H7 (cell line): ENCODE measurements at regions not wholly inside any gene's neighbourhood (a gene's known extent, or its start where the extent isn't known, plus 50 kb on each side); places are given as distances from the start of the nearest gene placed in this dataset.
A peak's percentile ranks its signal among the peaks of the same experiment; 100 is the strongest.

Experiments
- DNase-seq: peaks from one replicate; pipeline ENCODE4 v3.0.0; 2012
- H3K27me3 ChIP-seq: 2 replicates; pipeline ENCODE4 v1.6.0; 2011; ENCODE audit warnings: mild to moderate bottlenecking, low read length; ENCODE audit not compliant: control insufficient read depth, insufficient read depth
- H3K36me3 ChIP-seq: replicated peaks from 2 replicates; pipeline ENCODE4 v1.5.1; 2011; ENCODE audit warnings: low read length; ENCODE audit not compliant: control insufficient read depth, insufficient read depth
- H3K4me3 ChIP-seq: 2 replicates; pipeline ENCODE4 v1.5.1; 2011; ENCODE audit warnings: low read depth, mild to moderate bottlenecking, control low read depth, low read length, moderate library complexity; ENCODE audit not compliant: insufficient read depth

DNA sequence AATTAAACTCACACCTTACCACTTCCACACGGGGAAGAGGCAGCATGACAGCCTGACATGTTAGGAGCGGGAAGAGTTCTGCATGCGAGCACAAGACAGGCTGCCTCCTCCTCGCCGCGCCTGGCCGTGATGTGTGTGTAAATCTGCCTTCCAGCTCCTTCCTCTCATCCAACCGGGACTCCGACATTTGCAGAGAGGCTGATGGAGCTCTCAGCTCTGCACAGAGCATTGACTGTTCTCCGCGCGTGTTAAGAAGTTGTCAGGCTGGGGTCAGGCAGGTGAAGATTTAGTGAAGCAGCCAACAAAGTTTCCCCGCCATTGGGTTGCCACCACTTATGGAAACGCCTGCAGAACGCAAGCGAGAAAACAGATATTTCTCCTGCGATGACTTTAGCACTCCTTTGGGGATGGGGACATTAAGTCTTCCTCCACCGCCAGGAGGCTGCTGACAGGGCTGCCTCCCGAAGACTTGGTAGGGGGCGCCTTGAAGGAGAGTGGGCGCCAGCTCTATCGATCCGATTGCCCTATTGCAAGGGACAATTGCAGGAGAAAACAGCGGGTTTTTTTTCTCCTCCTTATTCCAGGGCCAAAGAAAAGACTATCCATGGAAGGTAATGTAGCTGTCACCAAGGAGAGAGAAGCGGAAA is 213.9 kb upstream of the TSHZ3 start:
- peak; percentile 50 for DNase-seq
- no peaks in the 10 kb centered on the region for H3K27me3 ChIP-seq
- H3K36me3 ChIP-seq, result no peaks in the 10 kb centered on the region
- H3K4me3 ChIP-seq, result no peak overlapping the region

DNA sequence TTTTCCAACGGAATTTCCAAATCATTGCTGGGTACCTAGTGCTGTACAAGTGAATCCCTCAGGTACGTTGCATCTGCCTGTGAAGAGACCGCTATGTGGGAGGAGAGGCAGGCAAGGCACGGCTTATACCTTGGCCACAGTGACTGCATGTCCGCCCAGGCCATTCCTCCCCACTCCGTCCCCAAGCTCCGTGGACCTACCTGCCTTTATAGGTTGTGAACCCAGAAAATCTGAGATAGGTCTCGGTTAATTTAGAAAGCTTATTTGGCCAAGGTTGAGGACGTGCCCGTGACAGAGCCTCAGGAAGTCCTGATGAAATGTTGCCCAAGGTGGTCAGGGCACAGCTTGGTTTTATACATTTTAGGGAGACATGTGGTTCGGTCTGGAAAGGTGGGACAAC is 218.5 kb upstream of the TSHZ3 start:
- Histone ChIP-seq H3K4me3 (no peak overlapping the region), H3K36me3 (no peaks in the 10 kb centered on the region), H3K27me3 (no peaks in the 10 kb centered on the region)
- no peak for DNase-seq

DNA sequence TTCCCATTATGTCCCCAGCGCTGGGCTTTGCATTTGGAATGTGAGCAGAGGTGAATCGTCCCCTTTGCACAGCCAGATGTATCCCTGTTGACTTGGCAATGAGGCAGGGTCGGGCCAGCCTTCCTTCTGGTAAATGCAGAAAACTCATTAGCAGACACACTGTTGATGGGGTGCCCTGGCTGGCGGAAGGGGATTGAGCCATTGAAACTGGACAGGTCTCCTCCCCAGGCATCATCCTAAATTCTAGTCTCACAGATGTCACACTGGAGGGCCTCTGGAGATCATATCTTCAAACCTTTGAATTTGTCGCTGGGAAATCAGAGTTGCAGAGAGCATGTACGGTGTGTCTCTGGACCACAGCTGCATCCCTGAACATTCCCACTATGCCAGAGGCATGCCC is 219.5 kb upstream of the TSHZ3 start:
- no peaks in the 10 kb centered on the region for H3K27me3 ChIP-seq
- H3K4me3 ChIP-seq, result no peak overlapping the region
- no peaks in the 10 kb centered on the region for H3K36me3 ChIP-seq
- no peak for DNase-seq

DNA sequence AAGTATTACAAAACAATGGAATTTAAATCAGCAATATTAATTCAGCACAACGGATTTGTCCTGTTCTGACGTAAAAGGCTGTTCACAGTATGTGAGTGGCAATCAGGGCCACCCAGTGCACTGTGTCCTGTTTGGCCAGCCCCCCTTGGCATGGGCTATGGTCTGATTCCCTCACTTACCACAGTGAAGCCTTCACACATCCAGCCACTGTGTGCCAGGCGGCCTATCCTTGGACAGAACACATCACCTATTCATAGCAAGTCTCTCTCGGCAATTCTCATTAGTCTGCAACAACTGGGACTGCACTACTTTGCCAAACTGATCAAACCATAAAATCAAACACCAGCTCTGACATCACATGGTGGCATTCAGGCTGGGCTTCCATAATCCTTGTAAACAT is 221.5 kb upstream of the TSHZ3 start:
- Histone ChIP-seq H3K36me3 (no peaks in the 10 kb centered on the region), H3K27me3 (no peaks in the 10 kb centered on the region), H3K4me3 (no peak overlapping the region)
- no peak for DNase-seq

DNA sequence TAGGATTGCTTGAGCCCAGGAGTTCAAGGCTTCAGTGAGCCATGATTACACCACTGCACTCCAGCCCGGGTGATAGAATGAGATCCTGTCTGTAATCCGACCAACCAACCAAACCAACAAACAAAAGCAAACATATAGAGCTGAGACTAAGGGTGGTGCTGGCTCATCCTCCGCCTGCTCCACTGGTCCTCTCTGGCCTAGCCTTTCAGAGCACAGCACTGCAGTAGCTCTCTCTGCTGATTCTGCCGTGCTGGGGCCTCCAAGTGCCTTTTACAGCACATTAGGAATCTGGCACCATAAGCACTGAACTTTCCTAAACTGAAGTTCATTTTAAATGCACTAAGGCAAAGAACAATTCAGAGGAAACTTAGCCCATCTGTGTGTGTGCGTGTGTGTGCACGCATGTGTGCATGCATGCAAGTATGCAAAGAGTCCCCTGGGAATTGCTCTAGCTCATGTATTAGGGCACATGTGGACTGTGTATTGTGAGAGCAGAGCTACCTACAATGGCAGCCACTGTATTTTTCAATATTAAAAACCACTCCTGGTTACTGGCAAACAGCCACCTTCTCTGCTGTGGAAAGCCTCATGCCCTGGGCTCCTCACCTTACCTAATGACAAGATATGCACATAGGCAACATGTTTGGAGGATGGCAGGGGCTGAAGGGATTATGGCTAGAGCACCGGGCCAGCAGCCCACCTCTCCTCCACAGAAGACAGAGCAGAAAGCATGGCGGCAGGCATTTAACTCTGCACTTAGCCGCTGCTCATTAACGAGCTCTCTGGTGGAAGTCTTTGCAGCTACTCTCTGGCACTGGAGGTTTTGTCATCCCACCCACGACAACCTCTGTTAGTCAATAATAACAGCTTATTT is 223.1 kb upstream of the TSHZ3 start:
- no peaks in the 10 kb centered on the region for H3K27me3 ChIP-seq
- no peaks in the 10 kb centered on the region for H3K36me3 ChIP-seq
- DNase-seq, result no peak
- H3K4me3 ChIP-seq, result no peak overlapping the region

DNA sequence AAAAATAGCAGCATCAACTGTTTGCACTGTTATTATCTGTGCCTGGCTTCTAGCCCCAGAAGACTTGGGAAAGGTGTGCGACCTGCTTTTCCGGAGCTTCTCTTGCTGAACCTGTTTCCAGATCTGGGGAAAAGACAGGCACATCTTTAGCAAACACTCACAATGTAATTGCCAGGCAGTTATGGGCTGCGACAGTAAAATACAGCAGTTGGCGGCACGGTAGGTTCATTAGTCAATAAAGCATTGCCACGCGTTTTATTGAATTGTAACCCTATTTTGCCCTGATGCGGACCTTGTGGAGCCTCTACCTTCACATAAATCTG is 223.7 kb upstream of the TSHZ3 start:
- H3K27me3 ChIP-seq, result no peaks in the 10 kb centered on the region
- no peak overlapping the region for H3K4me3 ChIP-seq
- no peaks in the 10 kb centered on the region for H3K36me3 ChIP-seq
- DNase-seq, result no peak

DNA sequence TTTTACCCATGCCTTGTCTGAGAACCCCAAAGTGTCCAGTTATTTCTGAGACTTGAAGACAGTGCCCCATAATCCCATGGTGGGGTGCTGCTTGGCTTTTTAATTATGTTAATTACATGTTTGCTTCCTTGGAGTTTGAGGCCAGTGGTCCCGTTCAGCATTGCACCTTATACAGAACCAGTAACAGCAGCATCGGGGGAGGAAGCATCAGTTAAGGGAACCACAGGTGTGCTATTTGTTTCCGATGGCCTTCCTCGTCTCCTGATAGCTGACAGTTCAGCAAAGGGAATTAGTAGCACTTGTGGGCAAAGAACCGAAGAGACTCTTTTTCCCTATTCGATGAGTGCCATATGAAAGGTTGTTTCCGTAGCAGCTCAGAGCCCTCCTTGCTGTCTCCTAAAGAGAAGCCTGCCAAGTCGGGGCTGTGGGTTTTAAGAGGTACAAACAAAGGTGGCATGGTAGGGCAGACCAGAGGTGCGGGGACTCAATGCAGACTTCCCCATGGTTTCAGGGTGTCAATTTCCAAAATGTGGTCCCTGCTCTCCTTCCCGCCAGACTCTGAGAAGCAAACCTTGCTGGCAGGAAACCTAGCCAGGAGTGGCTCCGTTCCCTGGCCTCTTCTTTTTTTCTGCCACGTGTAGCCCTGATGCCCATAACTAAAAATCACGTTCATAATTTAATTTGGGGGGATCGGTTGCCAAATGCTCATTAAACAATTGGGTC is 225.2 kb upstream of the TSHZ3 start:
- Histone ChIP-seq H3K4me3 (no peak overlapping the region), H3K27me3 (no peaks in the 10 kb centered on the region), H3K36me3 (no peaks in the 10 kb centered on the region)
- DNase-seq, result no peak

DNA sequence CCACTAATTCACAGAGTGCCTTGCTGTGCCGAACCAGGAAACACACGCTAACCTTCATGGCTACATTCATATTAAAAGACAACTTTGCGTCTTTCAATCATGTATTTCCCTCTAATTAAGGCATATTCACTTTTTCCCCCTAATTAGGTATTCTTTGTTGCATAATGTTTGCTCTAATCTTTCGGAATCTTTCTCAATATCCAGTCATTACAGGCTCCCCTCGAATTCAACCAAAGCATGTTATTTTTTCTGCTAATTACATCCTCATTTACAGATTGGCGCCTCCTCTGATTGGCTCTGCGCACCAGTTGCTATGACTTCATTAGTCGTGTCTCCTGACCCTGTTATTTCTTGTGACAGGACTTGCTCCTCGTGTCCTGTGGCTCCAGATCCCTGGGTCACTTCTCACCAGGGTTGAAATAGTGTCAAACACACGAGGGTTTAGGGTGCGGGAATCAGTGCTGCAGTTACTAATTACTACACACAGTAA is 226.7 kb upstream of the TSHZ3 start:
- H3K27me3 ChIP-seq, result no peaks in the 10 kb centered on the region
- no peak overlapping the region for H3K4me3 ChIP-seq
- no peak for DNase-seq
- no peaks in the 10 kb centered on the region for H3K36me3 ChIP-seq

DNA sequence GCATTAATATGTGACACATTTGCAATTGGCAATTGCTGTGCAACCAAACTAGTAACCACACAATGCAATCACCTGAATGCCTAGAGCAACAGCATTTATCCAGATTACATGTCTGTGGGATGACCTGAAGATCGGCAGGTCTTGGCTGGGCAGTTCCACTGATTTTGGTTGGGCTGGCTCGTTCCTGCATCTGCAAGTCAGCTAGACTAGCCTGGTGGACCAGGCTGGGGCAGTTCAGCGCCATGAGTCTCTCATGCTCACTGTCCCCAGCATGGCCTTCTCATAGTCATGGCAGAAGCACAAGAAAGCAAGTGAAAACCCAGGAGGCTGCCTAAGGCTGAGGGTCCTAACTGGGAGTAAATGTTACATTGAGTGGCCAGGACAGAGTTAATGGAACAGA is 229.1 kb upstream of the TSHZ3 start:
- H3K36me3 ChIP-seq, result no peaks in the 10 kb centered on the region
- no peak overlapping the region for H3K4me3 ChIP-seq
- no peak for DNase-seq

DNA sequence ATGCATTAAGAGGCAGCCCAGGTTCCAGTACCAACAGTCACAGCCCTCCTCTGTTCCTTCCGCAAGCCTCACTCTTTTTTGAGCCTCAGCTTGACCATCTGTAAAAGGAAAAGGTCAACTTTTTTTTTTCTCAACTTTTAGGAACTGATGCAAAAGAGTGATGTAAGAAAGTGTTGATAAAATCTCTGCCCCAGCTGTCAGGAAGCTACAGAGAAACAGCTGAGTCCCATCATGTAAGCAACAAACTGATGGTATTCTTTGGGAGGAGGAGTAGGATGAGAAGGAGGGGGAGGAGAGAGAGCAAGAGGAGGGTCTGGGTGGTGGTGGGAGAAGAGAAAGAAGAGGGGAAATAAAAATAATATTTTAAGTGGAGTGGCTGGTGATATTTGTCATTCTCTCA is 233.9 kb upstream of the TSHZ3 start:
- DNase-seq, result no peak
- no peak overlapping the region for H3K4me3 ChIP-seq
- H3K27me3 ChIP-seq, result no peaks in the 10 kb centered on the region
- no peaks in the 10 kb centered on the region for H3K36me3 ChIP-seq

More for the DNA sequence above, 229.1 kb upstream of the TSHZ3 start:
- no peaks in the 10 kb centered on the region for H3K27me3 ChIP-seq

DNA sequence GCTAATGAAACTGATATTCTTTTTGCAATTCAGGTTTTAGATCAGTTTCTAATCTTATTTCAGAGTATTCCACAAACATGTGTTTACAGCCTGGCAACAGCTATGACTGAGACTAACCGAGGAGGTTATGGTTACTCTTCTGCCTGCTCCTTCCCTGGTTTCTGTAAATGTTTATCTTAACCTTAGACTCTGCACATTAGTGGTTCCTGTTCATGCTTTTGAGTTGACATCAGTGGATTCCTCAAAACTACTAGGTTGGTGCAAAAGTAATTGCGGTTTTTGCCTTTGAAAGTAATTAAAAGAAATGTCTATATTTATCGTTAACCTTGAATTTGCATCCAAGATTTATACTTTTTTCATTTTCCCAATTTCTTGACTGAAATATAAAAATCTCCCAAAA is 237.0 kb upstream of the TSHZ3 start:
- no peaks in the 10 kb centered on the region for H3K36me3 ChIP-seq
- no peak for DNase-seq
- no peak overlapping the region for H3K4me3 ChIP-seq
- no peaks in the 10 kb centered on the region for H3K27me3 ChIP-seq

DNA sequence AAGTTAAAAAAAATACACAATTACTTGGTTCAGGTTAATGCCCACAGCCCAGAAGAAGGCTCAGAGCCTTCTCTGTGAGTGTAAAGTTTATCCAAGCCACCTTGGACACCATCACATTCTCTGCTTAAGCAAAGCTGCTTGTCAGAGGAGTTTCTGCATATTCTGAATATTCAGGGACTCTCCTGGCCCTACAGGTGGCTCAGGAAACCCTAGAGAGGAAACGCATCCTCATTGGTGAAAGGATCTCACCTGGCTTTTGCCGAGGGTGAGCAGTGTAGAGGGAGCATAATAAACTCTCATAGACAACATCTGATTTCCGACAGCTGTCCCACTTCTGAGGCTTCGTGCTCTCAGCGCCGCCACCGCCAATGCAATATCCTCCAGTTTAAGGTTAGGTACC is 239.9 kb upstream of the TSHZ3 start:
- DNase-seq, result peak; percentile 24
- Histone ChIP-seq H3K27me3 (no peaks in the 10 kb centered on the region), H3K4me3 (no peak overlapping the region), H3K36me3 (no peaks in the 10 kb centered on the region)

DNA sequence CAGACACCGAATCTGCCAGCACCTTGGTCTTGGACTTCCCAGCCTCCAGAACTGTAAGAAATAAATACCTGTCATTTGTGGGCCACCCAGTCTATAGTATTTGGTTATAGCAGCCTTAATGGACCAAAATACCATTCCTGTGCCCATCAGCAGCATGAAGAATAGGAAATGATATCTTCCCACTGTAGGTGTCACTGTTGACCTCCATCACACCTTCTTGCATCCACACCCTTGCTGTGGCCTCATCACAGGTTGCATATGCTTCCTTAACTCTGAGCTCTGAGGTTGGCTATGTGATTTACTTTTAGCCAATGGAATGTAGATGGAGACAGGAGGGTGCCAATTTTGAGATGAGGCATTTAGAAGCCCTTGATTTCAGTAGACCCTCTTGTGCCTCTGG is 242.0 kb upstream of the TSHZ3 start:
- Histone ChIP-seq H3K27me3 (no peaks in the 10 kb centered on the region), H3K36me3 (no peaks in the 10 kb centered on the region), H3K4me3 (no peak overlapping the region)
- DNase-seq, result no peak

DNA sequence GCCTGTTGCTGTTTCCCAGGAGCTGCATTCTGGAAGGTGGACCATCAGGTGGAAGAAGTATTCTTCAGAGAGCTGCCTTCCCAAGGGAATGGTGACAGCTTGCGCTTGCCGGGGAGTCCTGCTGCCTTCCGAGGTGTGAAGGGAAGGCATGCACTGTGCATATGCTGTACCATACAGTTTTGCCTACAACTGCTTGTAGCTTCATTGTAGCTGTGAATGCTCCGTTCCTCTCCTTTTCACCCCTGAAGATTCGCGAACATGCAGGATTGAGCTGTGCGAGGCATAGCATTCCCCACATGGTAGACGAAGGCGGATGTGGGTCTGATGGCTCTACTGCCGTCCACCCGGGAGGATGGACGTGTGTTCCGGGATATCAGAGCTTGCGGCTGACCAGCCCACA is 243.2 kb upstream of the TSHZ3 start:
- H3K4me3 ChIP-seq, result no peak overlapping the region
- DNase-seq, result no peak
- H3K27me3 ChIP-seq, result no peaks in the 10 kb centered on the region
- no peaks in the 10 kb centered on the region for H3K36me3 ChIP-seq

DNA sequence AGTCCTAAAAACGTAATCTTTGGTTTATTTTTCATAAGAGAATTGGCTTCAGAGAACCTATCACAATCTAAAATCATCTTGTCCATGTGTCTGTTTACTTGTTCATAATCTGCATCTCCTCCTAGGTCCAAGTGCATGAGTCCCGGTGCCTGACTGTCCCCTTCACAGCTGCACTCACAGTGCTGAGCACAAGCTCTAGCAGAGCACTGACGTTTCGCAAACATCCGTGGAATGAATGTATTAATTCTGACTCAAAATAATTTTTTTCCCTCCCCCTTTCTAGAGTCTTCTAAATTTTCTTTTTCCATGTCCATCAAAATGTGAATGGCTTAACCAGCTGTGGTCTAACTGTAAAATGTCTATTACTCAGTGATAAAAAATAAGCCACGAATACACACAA is 245.5 kb upstream of the TSHZ3 start:
- Histone ChIP-seq H3K36me3 (no peaks in the 10 kb centered on the region), H3K27me3 (no peaks in the 10 kb centered on the region), H3K4me3 (no peak overlapping the region)
- DNase-seq, result no peak
